ENCODE measurements at regions not wholly inside any gene's neighbourhood (a gene's known extent, or its start where the extent isn't known, plus 50 kb on each side); places are given as distances from the start of the nearest gene placed in this dataset.
A peak's percentile ranks its signal among the peaks of the same experiment; 100 is the strongest.

GRCh38 chr10:64271983-64272382 is 750.8 kb downstream of the REEP3 start:
- no peaks in the 10 kb centered on the region for H3K36me3 ChIP-seq
- no peaks in the 10 kb centered on the region for H3K9me3 ChIP-seq
- H3K4me1 ChIP-seq: no peaks in the 10 kb centered on the region
- H3K27ac ChIP-seq: no peak overlapping the region
- no peaks in the 10 kb centered on the region for H3K27me3 ChIP-seq
- TF ChIP-seq POLR2A (IDR thresholded peaks at IDR 0.05) (no peak), CTCF (IDR thresholded peaks at IDR 0.05) (peak in 2 of 6 experiments; percentile 21 to 31)
- H3K4me3 ChIP-seq: no peak overlapping the region
- DNase-seq: no peak

GRCh38 chr10:64275001-64275400 is 753.8 kb downstream of the REEP3 start:
- H3K4me1 ChIP-seq: no peaks in the 10 kb centered on the region
- no peak overlapping the region for H3K27ac ChIP-seq
- TF ChIP-seq POLR2A (IDR thresholded peaks at IDR 0.05) (no peak), CTCF (IDR thresholded peaks at IDR 0.05) (no peak)
- H3K36me3 ChIP-seq: no peaks in the 10 kb centered on the region
- H3K4me3 ChIP-seq: no peak overlapping the region
- DNase-seq: no peak
- no peaks in the 10 kb centered on the region for H3K9me3 ChIP-seq
- H3K27me3 ChIP-seq: no peaks in the 10 kb centered on the region

- H3K4me1 ChIP-seq: no peaks in the 10 kb centered on the region
- H3K36me3 ChIP-seq: no peaks in the 10 kb centered on the region
- TF ChIP-seq CTCF (IDR thresholded peaks at IDR 0.05) (no peak), POLR2A (IDR thresholded peaks at IDR 0.05) (no peak)
- no peak overlapping the region for H3K27ac ChIP-seq
- DNase-seq: no peak
- H3K27me3 ChIP-seq: no peaks in the 10 kb centered on the region
- H3K9me3 ChIP-seq: no peaks in the 10 kb centered on the region
- H3K4me3 ChIP-seq: no peak overlapping the region
Measured at GRCh38 chr10:64275774-64276173, 754.6 kb downstream of the REEP3 start.

- no peak for TF ChIP-seq POLR2A (IDR thresholded peaks at IDR 0.05)
- no peak for TF ChIP-seq CTCF (IDR thresholded peaks at IDR 0.05)
Measured at GRCh38 chr10:64277536-64277935, 756.3 kb downstream of the REEP3 start.

GRCh38 chr10:64283621-64284020 is 762.4 kb downstream of the REEP3 start:
- no peaks in the 10 kb centered on the region for H3K36me3 ChIP-seq
- TF ChIP-seq POLR2A (IDR thresholded peaks at IDR 0.05): no peak
- no peak for TF ChIP-seq CTCF (IDR thresholded peaks at IDR 0.05)
- no peak overlapping the region for H3K27ac ChIP-seq
- H3K27me3 ChIP-seq: no peaks in the 10 kb centered on the region
- no peak for DNase-seq
- no peaks in the 10 kb centered on the region for H3K9me3 ChIP-seq
- H3K4me1 ChIP-seq: no peaks in the 10 kb centered on the region
- no peak overlapping the region for H3K4me3 ChIP-seq

More at GRCh38 chr10:64277536-64277935, 756.3 kb downstream of the REEP3 start:
- no peaks in the 10 kb centered on the region for H3K4me1 ChIP-seq
- no peaks in the 10 kb centered on the region for H3K27me3 ChIP-seq
- no peaks in the 10 kb centered on the region for H3K36me3 ChIP-seq
- H3K4me3 ChIP-seq: no peak overlapping the region
- H3K27ac ChIP-seq: no peak overlapping the region
- no peaks in the 10 kb centered on the region for H3K9me3 ChIP-seq
- no peak for DNase-seq

- no peaks in the 10 kb centered on the region for H3K36me3 ChIP-seq
- TF ChIP-seq POLR2A (IDR thresholded peaks at IDR 0.05) (no peak), CTCF (IDR thresholded peaks at IDR 0.05) (no peak)
- H3K27ac ChIP-seq: no peak overlapping the region
- no peaks in the 10 kb centered on the region for H3K9me3 ChIP-seq
- no peak overlapping the region for H3K4me3 ChIP-seq
- H3K4me1 ChIP-seq: no peaks in the 10 kb centered on the region
- H3K27me3 ChIP-seq: no peaks in the 10 kb centered on the region
- DNase-seq: no peak
Measured at GRCh38 chr10:64286533-64286932, 765.3 kb downstream of the REEP3 start.

Data from Peyer's patch (tissue), 4 donors.